Mucosa of descending colon (tissue), 3 donors: ENCODE measurements at regions not wholly inside any gene's neighbourhood (a gene's known extent, or its start where the extent isn't known, plus 50 kb on each side); places are given as distances from the start of the nearest gene placed in this dataset.

Source experiments
- ATAC-seq: fragments of 200-7000 bp; cut with Tn5 transposase; one replicate; pipeline ENCODE4 v1.9.1; 2020; ENCODE audit warnings: mild to moderate bottlenecking, moderate library complexity
- DNase-seq, 3 donors: peaks; one replicate each; pipeline ENCODE4 v3.0.0-alpha.2; 2020
- H3K36me3 ChIP-seq: fragments of 200-600 bp; one replicate; pipeline ENCODE4 v1.8.0; 2021; ENCODE audit warnings: low read depth, mild to moderate bottlenecking
- H3K4me1 ChIP-seq: fragments of 200-600 bp; one replicate; pipeline ENCODE4 v1.8.0; 2021; ENCODE audit warnings: low read depth, mild to moderate bottlenecking
- H3K4me3 ChIP-seq: fragments of 200-600 bp; one replicate; pipeline ENCODE4 v1.8.0; 2021; ENCODE audit warnings: mild to moderate bottlenecking
- H3K9me3 ChIP-seq: fragments of 200-600 bp; one replicate; pipeline ENCODE4 v1.8.0; 2021; ENCODE audit warnings: mild to moderate bottlenecking
- CTCF ChIP-seq: fragments of 200-600 bp; IDR thresholded peaks from one replicate; pipeline ENCODE4 v1.8.0; 2022; ENCODE audit warnings: antibody characterized with exemption, mild to moderate bottlenecking
- intact Hi-C, 2 donors: fragments of 100-400 bp; cut with DNase I in 1 of 2; cut with micrococcal nuclease in 1 of 2; formaldehyde crosslinking; loops; one replicate each; pipeline versions ENCODE4 v1.11.0 to v1.11.1; 2022; cut with DNase I, micrococcal nuclease
- donor health status: DM: no; HTN: no; CAD: no; lungs with moderate emphysema.
- donor health status: DM: no; HTN: no; CAD: no.
- donor health status: DM: no; HTN: yes; CAD: no.

GRCh38 chr5:89359046-89359445 lies 476.1 kb upstream of the MEF2C start:
- no peak for ATAC-seq
- Histone ChIP-seq H3K9me3 (no peaks in the 10 kb centered on the region), H3K4me3 (no peak overlapping the region), H3K4me1 (no peaks in the 10 kb centered on the region), H3K36me3 (no peaks in the 10 kb centered on the region)
- TF ChIP-seq CTCF = no peak
- intact Hi-C loops = no loop called here
- no peak for DNase-seq

GRCh38 chr5:89353837-89354551 lies 471.0 kb upstream of the MEF2C start:
- intact Hi-C loops = no loop called here
- DNase-seq (no peak), ATAC-seq (no peak)
- Histone ChIP-seq H3K4me3 (no peak overlapping the region), H3K9me3 (no peaks in the 10 kb centered on the region), H3K36me3 (no peaks in the 10 kb centered on the region), H3K4me1 (no peaks in the 10 kb centered on the region)
- no peak for TF ChIP-seq CTCF

- H3K36me3 ChIP-seq = no peaks in the 10 kb centered on the region
- ATAC-seq = no peak
- no peak for DNase-seq
- H3K4me1 ChIP-seq = no peaks in the 10 kb centered on the region
- intact Hi-C loops = no loop called here
- no peak overlapping the region for H3K4me3 ChIP-seq
- no peaks in the 10 kb centered on the region for H3K9me3 ChIP-seq
- TF ChIP-seq CTCF = no peak
These were observed 469.0 kb upstream of the MEF2C start for GRCh38 chr5:89351975-89352374.

- intact Hi-C loops = no loop called here
- no peak for TF ChIP-seq CTCF
- DNase-seq = no peak
- Histone ChIP-seq H3K4me1 (no peaks in the 10 kb centered on the region), H3K9me3 (no peaks in the 10 kb centered on the region), H3K4me3 (no peak overlapping the region), H3K36me3 (no peaks in the 10 kb centered on the region)
- no peak for ATAC-seq
These were observed 468.2 kb upstream of the MEF2C start for GRCh38 chr5:89351222-89351621.

GRCh38 chr5:89350684-89351083 lies 467.7 kb upstream of the MEF2C start:
- Histone ChIP-seq H3K4me3 (no peak overlapping the region), H3K4me1 (no peaks in the 10 kb centered on the region), H3K9me3 (no peaks in the 10 kb centered on the region), H3K36me3 (no peaks in the 10 kb centered on the region)
- DNase-seq = no peak
- no peak for TF ChIP-seq CTCF
- no peak for ATAC-seq
- intact Hi-C loops = no loop called here
